HG02763 (cell line): ENCODE measurements at regions not wholly inside any gene's neighbourhood (a gene's known extent, or its start where the extent isn't known, plus 50 kb on each side); places are given as distances from the start of the nearest gene placed in this dataset.

Source experiments
- ATAC-seq: cut with Tn5 transposase; IDR thresholded peaks from one replicate; pipeline ENCODE4 v1.9.1; 2021; ENCODE audit warnings: mild to moderate bottlenecking, moderate library complexity; ENCODE audit not compliant: unreplicated experiment

GRCh38 chr10:4538016-4538415, 288.0 kb upstream of the AKR1E2 start:
- ATAC-seq, result no peak

DNA sequence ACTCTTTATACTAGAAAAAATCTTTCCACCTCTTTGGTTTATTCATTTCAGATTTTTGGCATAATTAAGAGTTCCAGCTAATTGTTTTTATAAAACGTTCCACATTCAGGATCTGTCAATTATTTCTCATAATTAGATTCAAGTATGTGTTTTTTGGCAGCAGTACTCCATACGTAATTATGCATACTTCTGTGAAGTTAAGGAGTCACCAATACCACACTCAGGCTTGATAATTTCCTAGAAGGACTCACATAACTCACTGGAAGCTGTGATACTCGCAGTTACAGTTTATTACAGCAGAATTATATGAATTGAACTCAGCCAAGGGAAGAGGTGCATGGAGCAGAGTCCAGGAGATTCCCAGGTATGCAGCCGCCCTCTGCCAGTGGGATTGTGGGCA, 290.5 kb upstream of the AKR1E2 start:
- no peak for ATAC-seq

DNA sequence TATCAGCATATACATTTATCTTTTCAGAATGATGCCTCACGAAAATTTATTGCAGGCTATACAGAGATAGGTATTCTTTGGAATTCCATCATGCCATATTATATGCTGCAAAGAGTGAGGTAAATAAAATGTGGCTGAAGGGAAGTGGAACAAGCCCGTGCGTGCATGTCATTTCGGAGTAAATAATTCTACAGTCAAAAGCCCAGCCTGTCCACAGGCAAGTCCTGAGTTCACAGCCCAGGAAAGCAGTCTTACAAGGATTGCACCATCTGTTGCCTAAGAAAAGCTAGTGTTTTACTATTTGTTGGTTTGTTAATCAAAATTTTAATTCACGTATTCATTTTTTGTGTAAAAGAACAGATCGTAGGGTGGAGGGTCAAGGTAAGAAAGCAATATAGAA, 292.4 kb upstream of the AKR1E2 start:
- ATAC-seq, result no peak

DNA sequence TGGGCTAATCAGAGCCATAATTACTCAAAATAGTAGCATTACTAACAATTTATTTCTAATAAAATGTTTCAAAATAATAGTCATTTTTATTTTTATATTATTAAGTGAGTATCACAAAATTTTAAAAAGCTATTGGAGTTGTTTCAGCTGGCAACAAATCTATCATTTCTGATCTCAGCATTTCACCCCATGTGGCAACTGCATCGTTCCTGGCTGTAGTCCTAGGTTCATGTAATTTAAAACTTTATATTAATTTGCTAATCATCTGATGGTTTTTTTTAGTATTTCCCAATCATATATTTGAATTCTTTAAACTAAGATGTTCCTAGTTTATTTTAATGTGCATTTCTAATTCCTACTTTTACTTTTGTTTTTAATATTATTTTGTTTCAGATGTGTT, 293.0 kb upstream of the AKR1E2 start:
- no peak for ATAC-seq

DNA sequence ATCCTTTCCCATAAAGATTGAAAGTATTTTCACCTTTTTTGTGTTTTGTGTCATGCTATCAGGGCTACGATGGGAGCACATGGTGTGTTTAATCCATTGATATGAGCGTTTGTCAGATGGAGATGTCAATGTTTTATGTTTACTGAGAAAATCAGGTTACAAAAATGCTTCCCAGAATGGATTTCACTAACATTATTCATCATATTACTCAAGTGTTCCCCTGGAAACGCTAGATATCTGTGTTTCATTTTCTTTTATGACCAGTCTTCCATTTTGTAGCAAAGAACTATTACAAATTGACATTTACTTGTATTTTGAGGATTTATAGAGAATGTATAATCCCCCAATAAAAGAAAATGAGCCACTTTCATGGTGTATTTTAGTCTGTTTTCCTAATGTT, 293.5 kb upstream of the AKR1E2 start:
- ATAC-seq, result no peak

DNA sequence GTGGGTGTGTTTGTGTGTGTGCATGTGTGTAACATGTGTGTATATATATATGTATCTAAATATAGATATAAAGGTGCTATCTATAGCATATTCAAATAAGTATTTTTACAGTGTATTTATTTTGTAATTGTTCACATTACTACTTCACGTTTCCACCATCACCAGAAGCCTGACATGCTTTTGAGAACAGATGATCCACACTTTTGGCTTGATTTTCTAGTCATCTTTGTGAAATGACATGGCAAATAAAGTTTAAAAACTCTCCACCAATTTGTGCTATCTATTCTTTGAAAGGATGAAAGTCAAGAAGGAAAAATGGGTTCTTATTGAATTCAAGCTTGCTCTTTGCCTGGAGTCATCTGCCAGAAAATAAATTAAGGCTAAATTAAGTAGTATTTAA, 294.0 kb upstream of the AKR1E2 start:
- no peak for ATAC-seq

- ATAC-seq, result no peak
Observed at GRCh38 chr10:4529266-4529665, 296.7 kb upstream of the AKR1E2 start.

- no peak for ATAC-seq
Observed at GRCh38 chr10:4527281-4527970, 298.6 kb upstream of the AKR1E2 start.

- ATAC-seq, result no peak
Observed at GRCh38 chr10:4526311-4526731, 299.7 kb upstream of the AKR1E2 start.

GRCh38 chr10:4525103-4525502, 300.9 kb upstream of the AKR1E2 start:
- ATAC-seq, result no peak

- ATAC-seq, result peak; percentile 72
Observed at GRCh38 chr10:4522296-4523000, 303.6 kb upstream of the AKR1E2 start.

- ATAC-seq, result no peak
Observed at GRCh38 chr10:4519658-4520402, 306.2 kb upstream of the AKR1E2 start.

GRCh38 chr10:4517746-4518145, 308.3 kb upstream of the AKR1E2 start:
- ATAC-seq, result no peak

- ATAC-seq, result no peak
Observed at GRCh38 chr10:4515721-4516120, 310.3 kb upstream of the AKR1E2 start.

DNA sequence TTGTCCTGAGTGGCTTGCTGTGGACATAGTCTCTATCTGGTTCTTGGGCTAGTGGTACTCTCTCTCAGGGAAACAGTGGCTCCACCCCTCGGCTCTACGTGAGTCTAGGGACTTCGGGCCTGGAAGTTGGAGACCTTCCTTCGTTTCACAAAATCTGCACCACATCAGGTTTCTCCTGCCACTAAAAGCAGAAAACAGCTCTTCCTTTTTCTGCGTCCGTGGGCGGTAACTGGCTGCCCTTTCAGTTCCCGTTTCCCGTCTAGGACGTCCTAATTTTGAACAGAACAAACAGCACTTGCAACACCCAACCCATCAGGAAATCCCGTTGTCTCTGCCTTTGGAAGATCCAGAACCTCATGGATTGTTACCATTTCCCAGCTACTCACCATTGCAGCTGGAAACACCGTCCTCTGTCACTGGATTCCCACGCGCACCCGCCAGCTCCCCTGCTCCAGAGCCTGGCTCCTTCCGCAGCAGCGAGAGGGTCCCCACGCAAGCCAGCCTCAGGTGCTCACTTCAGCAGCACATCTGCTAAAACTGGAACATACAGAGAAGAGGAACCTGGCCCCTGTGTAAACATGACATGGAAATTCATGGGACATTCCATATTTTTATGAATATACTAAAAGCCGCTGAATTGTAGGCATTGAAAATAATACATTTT, 311.4 kb upstream of the AKR1E2 start:
- ATAC-seq, result peak; percentile 75

- ATAC-seq, result no peak
Observed at GRCh38 chr10:4512671-4513240, 313.3 kb upstream of the AKR1E2 start.

GRCh38 chr10:4512196-4512595, 313.8 kb upstream of the AKR1E2 start:
- ATAC-seq, result no peak

DNA sequence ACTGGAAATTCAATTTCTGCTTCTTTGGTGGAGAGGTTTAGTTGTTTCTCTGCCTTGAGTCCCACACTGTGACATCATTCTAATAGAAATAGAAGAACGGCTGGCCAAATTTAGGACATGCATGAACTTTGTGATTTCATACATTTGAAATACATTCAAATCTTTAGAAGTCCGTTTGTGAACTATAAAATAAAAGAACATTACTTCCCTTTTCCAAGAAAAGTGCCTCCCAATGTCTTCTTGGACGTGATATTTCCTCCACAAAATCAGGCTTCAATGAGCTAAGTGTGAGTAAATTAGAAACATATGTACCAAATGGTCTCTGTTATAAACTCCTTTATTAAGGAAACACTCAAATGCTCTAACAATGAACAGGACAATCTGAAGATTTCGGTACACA, 314.5 kb upstream of the AKR1E2 start:
- no peak for ATAC-seq

GRCh38 chr10:4509405-4509804, 316.6 kb upstream of the AKR1E2 start:
- ATAC-seq, result no peak

DNA sequence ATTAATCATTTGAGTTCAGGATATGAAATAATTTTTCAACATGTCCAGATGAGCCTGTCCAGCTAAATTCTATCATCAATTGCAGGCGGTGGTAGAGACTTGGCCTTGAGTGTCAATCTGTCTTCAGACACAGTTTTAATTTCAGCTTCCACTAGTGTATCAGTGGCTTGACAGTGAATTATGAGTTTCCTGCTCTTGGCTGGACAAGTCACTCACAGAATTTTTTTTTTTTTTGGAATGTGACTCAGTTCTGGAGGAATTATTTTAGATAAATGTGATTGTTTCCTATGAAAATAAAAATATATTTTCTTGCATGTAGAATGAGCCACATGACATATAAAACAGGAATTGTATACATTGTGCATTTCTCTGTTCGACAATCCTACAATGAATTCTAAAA, 319.9 kb upstream of the AKR1E2 start:
- no peak for ATAC-seq

DNA sequence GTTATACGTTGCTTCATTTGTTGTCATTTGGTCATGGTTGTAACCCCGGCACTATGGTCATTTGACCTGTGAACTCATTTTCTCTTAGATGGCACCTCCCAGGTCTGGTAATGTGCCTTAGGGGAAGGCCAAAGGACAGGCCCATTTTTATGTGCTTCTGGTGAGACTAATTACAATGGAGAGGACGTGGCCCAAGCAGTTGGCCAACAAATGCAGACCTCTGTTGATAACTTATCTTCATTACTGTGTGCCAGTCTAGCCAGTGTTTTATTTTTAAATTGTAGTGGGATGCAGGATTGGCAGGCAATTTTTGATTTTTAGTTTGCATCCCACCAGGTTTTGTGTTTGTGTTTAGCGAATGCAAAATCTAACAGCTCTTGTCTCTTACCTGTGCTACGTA, 321.5 kb upstream of the AKR1E2 start:
- ATAC-seq, result no peak
